Lower leg skin (tissue), 3 donors: ENCODE measurements at regions not wholly inside any gene's neighbourhood (a gene's known extent, or its start where the extent isn't known, plus 50 kb on each side); places are given as distances from the start of the nearest gene placed in this dataset.

Experiments used
- POLR2A ChIP-seq, 2 donors: fragments of 450-650 bp; IDR thresholded peaks; one replicate each; pipeline ENCODE4 v1.6.1; 2016 to 2017; ENCODE audit warnings: antibody characterized with exemption in 2 of 2, mild to moderate bottlenecking in 1 of 2, moderate library complexity in 1 of 2
- TF ChIP-seq, protein P1 (sequence below), 3 donors: fragments of 450-650 bp; IDR thresholded peaks; one replicate each; pipeline ENCODE4 v1.5.1; 2016; ENCODE audit warnings: antibody characterized with exemption in 3 of 3, mild to moderate bottlenecking in 3 of 3, moderate library complexity in 2 of 3

DNA sequence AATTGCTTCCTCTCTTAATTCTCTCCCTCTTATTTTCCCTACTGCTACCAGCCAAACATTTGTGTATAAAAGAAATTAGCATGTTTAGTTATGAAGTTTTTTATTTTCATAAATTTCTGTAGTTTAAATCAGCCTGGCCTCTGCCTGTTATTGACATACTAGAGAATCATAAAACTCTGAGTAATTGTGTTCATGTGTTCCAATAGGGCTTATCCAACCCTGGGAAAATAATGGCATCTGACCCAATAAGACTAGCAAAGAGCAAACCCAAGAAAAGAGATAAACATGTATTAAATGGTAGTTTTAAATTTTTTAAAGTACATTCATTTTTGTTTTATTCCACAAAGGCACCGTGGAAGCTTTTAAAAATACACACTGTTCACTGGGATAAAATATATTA is 404.3 kb downstream of the HLX start:
- TF ChIP-seq, protein P1, sequence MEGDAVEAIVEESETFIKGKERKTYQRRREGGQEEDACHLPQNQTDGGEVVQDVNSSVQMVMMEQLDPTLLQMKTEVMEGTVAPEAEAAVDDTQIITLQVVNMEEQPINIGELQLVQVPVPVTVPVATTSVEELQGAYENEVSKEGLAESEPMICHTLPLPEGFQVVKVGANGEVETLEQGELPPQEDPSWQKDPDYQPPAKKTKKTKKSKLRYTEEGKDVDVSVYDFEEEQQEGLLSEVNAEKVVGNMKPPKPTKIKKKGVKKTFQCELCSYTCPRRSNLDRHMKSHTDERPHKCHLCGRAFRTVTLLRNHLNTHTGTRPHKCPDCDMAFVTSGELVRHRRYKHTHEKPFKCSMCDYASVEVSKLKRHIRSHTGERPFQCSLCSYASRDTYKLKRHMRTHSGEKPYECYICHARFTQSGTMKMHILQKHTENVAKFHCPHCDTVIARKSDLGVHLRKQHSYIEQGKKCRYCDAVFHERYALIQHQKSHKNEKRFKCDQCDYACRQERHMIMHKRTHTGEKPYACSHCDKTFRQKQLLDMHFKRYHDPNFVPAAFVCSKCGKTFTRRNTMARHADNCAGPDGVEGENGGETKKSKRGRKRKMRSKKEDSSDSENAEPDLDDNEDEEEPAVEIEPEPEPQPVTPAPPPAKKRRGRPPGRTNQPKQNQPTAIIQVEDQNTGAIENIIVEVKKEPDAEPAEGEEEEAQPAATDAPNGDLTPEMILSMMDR (IDR thresholded peaks at IDR 0.05): no peak
- TF ChIP-seq POLR2A (IDR thresholded peaks at IDR 0.05): no peak
